WTC11 (cell line): ENCODE measurements at regions not wholly inside any gene's neighbourhood (a gene's known extent, or its start where the extent isn't known, plus 50 kb on each side); places are given as distances from the start of the nearest gene placed in this dataset.

ENCODE experiments used
- ATAC-seq: fragments of 200-7000 bp; cut with Tn5 transposase; 2 replicates; pipeline ENCODE4 v1.10.0; 2021; ENCODE audit warnings: mild to moderate bottlenecking, moderate library complexity
- CTCF ChIA-PET: fragments of 300-600 bp; sonication (Branson Sonifier 250); formaldehyde crosslinking; loops from one replicate; lab custom pipeline; 2021; ENCODE audit warnings: antibody characterized with exemption; lab: Charles Lee
- POLR2A ChIA-PET: fragments of 350-600 bp; sonication (Branson Sonifier 250); formaldehyde crosslinking; loops from one replicate; lab custom pipeline; 2021; ENCODE audit warnings: antibody characterized with exemption; lab: Charles Lee
- DNase-seq: peaks from one replicate; pipeline ENCODE4 v3.0.0; 2021; ENCODE audit warnings: low spot score
- H3K27ac Mint-ChIP-seq: 2 replicates; pipeline ENCODE4 v1.8.0; 2021; ENCODE audit warnings: mixed read lengths
- H3K27me3 Mint-ChIP-seq: 2 replicates; pipeline ENCODE4 v1.8.0; 2021; ENCODE audit warnings: low read depth, mild to moderate bottlenecking, moderate library complexity, mixed read lengths
- H3K36me3 Mint-ChIP-seq: 2 replicates; pipeline ENCODE4 v1.8.0; 2021; ENCODE audit warnings: mixed read lengths
- H3K4me1 Mint-ChIP-seq: 2 replicates; pipeline ENCODE4 v1.8.0; 2022; ENCODE audit warnings: mixed read lengths
- H3K4me3 Mint-ChIP-seq: 2 replicates; pipeline ENCODE4 v1.8.0; 2021; ENCODE audit warnings: mild to moderate bottlenecking, moderate library complexity, mixed read lengths
- H3K9me3 Mint-ChIP-seq: 2 replicates; pipeline ENCODE4 v1.8.0; 2021; ENCODE audit warnings: mixed read lengths
- CREM ChIP-seq: sonication (generic); formaldehyde crosslinking; IDR thresholded peaks from 2 replicates; pipeline ENCODE4 v1.8.1; 2022; ENCODE audit warnings: mild to moderate bottlenecking, missing genetic modification reagents, moderate library complexity
- E2F4 ChIP-seq: sonication (generic); formaldehyde crosslinking; IDR thresholded peaks from 2 replicates; pipeline ENCODE4 v1.8.1; 2022; ENCODE audit warnings: low read depth, mild to moderate bottlenecking, moderate library complexity, missing genetic modification reagents, borderline replicate concordance
- E2F5 ChIP-seq: sonication (generic); formaldehyde crosslinking; IDR thresholded peaks from 2 replicates; pipeline ENCODE4 v1.8.1; 2022; ENCODE audit warnings: mild to moderate bottlenecking, moderate library complexity, missing genetic modification reagents
- ERG ChIP-seq: fragments of 250-450 bp; sonication (Bioruptor Pico); IDR thresholded peaks from 2 replicates; pipeline ENCODE4 v1.8.0; 2021; ENCODE audit warnings: mild to moderate bottlenecking
- FOXP4 ChIP-seq: sonication (generic); formaldehyde crosslinking; IDR thresholded peaks from 2 replicates; pipeline ENCODE4 v1.8.0; 2022; ENCODE audit warnings: mild to moderate bottlenecking, missing genetic modification reagents
- GTF2I ChIP-seq: fragments of 250-450 bp; sonication (Bioruptor Pico); conservative IDR thresholded peaks from 2 replicates; pipeline ENCODE4 v1.4.0; 2021; ENCODE audit warnings: mild to moderate bottlenecking
- JAZF1 ChIP-seq: fragments of 250-450 bp; sonication (Bioruptor Pico); IDR thresholded peaks from 2 replicates; pipeline ENCODE4 v1.9.0; 2021; ENCODE audit warnings: moderate library complexity, mild to moderate bottlenecking, inconsistent platforms
- MXD4 ChIP-seq: fragments of 250-450 bp; sonication (Bioruptor Pico); IDR thresholded peaks from 2 replicates; pipeline ENCODE4 v1.8.0; 2021; ENCODE audit warnings: mild to moderate bottlenecking, moderate library complexity, borderline replicate concordance
- MYBL2 ChIP-seq: sonication (generic); formaldehyde crosslinking; IDR thresholded peaks from 2 replicates; pipeline ENCODE4 v1.8.1; 2023; ENCODE audit warnings: mild to moderate bottlenecking, moderate library complexity, missing genetic modification reagents
- NR3C1 ChIP-seq: sonication (generic); formaldehyde crosslinking; conservative IDR thresholded peaks from 2 replicates; pipeline ENCODE4 v1.8.1; 2023; ENCODE audit warnings: low read depth, mild to moderate bottlenecking, missing genetic modification reagents
- PRRX2 ChIP-seq: fragments of 250-450 bp; sonication (Bioruptor Pico); IDR thresholded peaks from 2 replicates; pipeline ENCODE4 v1.8.0; 2021; ENCODE audit warnings: mild to moderate bottlenecking
- SOX15 ChIP-seq: fragments of 250-450 bp; sonication (Bioruptor Pico); IDR thresholded peaks from 2 replicates; pipeline ENCODE4 v1.9.0; 2021; ENCODE audit warnings: mild to moderate bottlenecking
- TCF7 ChIP-seq: sonication (generic); formaldehyde crosslinking; IDR thresholded peaks from 2 replicates; pipeline ENCODE4 v1.8.0; 2022; ENCODE audit warnings: mild to moderate bottlenecking, low read depth, missing genetic modification reagents, moderate library complexity
- TEAD1 ChIP-seq: sonication (generic); formaldehyde crosslinking; IDR thresholded peaks from 2 replicates; pipeline ENCODE4 v1.8.0; 2022; ENCODE audit warnings: mild to moderate bottlenecking, missing genetic modification reagents
- TP53 ChIP-seq: sonication (generic); formaldehyde crosslinking; IDR thresholded peaks from 2 replicates; pipeline ENCODE4 v1.8.1; 2023; ENCODE audit warnings: mild to moderate bottlenecking, missing genetic modification reagents
- ZBTB43 ChIP-seq: sonication (generic); formaldehyde crosslinking; IDR thresholded peaks from 2 replicates; pipeline ENCODE4 v1.8.1; 2023; ENCODE audit warnings: mild to moderate bottlenecking, missing genetic modification reagents
- ZMAT4 ChIP-seq: fragments of 250-450 bp; sonication (Bioruptor Pico); IDR thresholded peaks from 2 replicates; pipeline ENCODE4 v1.9.0; 2021; ENCODE audit warnings: mild to moderate bottlenecking
- ZNF138 ChIP-seq: sonication (generic); formaldehyde crosslinking; conservative IDR thresholded peaks from 2 replicates; pipeline ENCODE4 v1.8.1; 2022; ENCODE audit warnings: mild to moderate bottlenecking, moderate library complexity, missing genetic modification reagents
- ZNF219 ChIP-seq: sonication (generic); formaldehyde crosslinking; IDR thresholded peaks from 2 replicates; pipeline ENCODE4 v1.8.0; 2023; ENCODE audit warnings: missing genetic modification reagents, mild to moderate bottlenecking, borderline replicate concordance
- ZNF423 ChIP-seq: fragments of 250-450 bp; sonication (Bioruptor Pico); IDR thresholded peaks from 2 replicates; pipeline ENCODE4 v2.1.2; 2022; ENCODE audit warnings: mild to moderate bottlenecking, moderate library complexity
- ZNF512 ChIP-seq: sonication (generic); formaldehyde crosslinking; IDR thresholded peaks from 2 replicates; pipeline ENCODE4 v1.8.1; 2022; ENCODE audit warnings: missing genetic modification reagents, borderline replicate concordance
- ZSCAN18 ChIP-seq: fragments of 250-450 bp; sonication (Bioruptor Pico); IDR thresholded peaks from 2 replicates; pipeline ENCODE4 v2.1.2; 2022; ENCODE audit warnings: mild to moderate bottlenecking, moderate library complexity

- Mint-ChIP-seq H3K27me3 (no peaks in the 10 kb centered on the region), H3K27ac (no peak overlapping the region), H3K4me3 (no peak overlapping the region), H3K36me3 (peaks cover 4% of the 10 kb centered on the region), H3K4me1 (no peaks in the 10 kb centered on the region), H3K9me3 (peaks cover 21% of the 10 kb centered on the region)
- TF ChIP-seq JAZF1 (no peak), NR3C1 (CRISPR knock-in tag) (no peak), ZBTB43 (CRISPR knock-in tag) (no peak), SOX15 (CRISPR knock-in tag) (no peak), TCF7 (CRISPR knock-in tag) (no peak), PRRX2 (CRISPR knock-in tag) (no peak), ZSCAN18 (CRISPR knock-in tag) (no peak), ZNF219 (CRISPR knock-in tag) (no peak), E2F4 (no peak)
- ATAC-seq (no peak), DNase-seq (no peak)
- POLR2A ChIA-PET: no interaction called here
- CTCF ChIA-PET: no interaction called here
Measured at GRCh38 chr18:38470421-38470820, 904.8 kb upstream of the CELF4 start.

- no peak for TF ChIP-seq TP53 (CRISPR knock-in tag)
- TF ChIP-seq ZNF138: no peak
- Mint-ChIP-seq H3K27ac (no peak overlapping the region), H3K4me1 (no peaks in the 10 kb centered on the region), H3K9me3 (peaks cover 7% of the 10 kb centered on the region; the same call in 1 of the 2 replicates), H3K4me3 (no peak overlapping the region), H3K36me3 (no peaks in the 10 kb centered on the region), H3K27me3 (no peaks in the 10 kb centered on the region)
- CTCF ChIA-PET: no interaction called here
- no peak for ATAC-seq
- POLR2A ChIA-PET: no interaction called here
- DNase-seq: no peak
Measured at GRCh38 chr18:38466426-38466825, 900.8 kb upstream of the CELF4 start.

- ChIA-PET POLR2A (no interaction called here), CTCF (no interaction called here)
- TF ChIP-seq FOXP4 (CRISPR knock-in tag) (no peak), MYBL2 (CRISPR knock-in tag) (no peak), ZNF423 (no peak), MXD4 (CRISPR knock-in tag) (no peak), ZNF512 (CRISPR knock-in tag) (no peak), ERG (CRISPR knock-in tag) (no peak), ZMAT4 (CRISPR knock-in tag) (no peak), CREM (CRISPR knock-in tag) (no peak), GTF2I (CRISPR knock-in tag) (no peak), E2F5 (CRISPR knock-in tag) (no peak), TEAD1 (CRISPR knock-in tag) (no peak)
- Mint-ChIP-seq H3K36me3 (no peaks in the 10 kb centered on the region), H3K4me3 (no peak overlapping the region), H3K27ac (no peak overlapping the region), H3K9me3 (peaks cover 7% of the 10 kb centered on the region; the same call in 1 of the 2 replicates), H3K4me1 (no peaks in the 10 kb centered on the region), H3K27me3 (no peaks in the 10 kb centered on the region)
- DNase-seq (no peak), ATAC-seq (no peak)
Measured at GRCh38 chr18:38464024-38464423, 898.4 kb upstream of the CELF4 start.
